Erythroblast (primary cell): ENCODE measurements at regions not wholly inside any gene's neighbourhood (a gene's known extent, or its start where the extent isn't known, plus 50 kb on each side); places are given as distances from the start of the nearest gene placed in this dataset.

Experiments
- GATA1 ChIP-seq: IDR thresholded peaks from 2 replicates; pipeline ENCODE4 v1.6.1; 2011; ENCODE audit warnings: low read depth, mild to moderate bottlenecking, control low read depth, low read length, moderate library complexity
- POLR2A ChIP-seq: IDR thresholded peaks from 2 replicates; pipeline ENCODE4 v1.6.1; 2011; ENCODE audit warnings: mild to moderate bottlenecking, low read length

DNA sequence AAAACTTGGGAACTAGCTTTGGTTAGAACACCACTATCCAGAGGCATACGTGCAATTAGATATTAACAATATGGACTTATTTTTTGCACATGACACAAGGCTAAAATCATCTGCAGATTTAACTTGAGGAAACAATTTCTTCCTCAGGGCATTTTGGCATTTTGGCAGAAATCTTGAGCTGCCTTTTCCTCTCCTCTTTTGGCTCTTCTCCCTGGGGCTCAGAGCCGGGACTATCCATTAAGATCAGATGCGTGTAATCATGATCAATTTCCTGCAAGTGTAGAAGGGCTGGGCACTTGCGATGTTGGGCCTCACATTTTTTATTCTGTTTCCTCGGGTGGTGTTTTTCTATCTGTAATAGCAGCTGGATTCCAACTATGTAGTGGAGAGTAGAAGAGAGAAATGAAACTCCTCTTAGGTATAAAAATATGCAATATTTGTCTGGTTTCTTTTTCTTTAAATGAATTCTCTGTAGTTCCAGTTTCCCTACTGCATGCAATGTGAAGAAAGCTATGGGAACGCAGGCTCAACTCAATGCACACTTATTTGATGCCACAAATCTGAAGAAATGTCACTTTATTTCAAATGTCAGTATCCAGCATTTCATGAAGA, 1010.8 kb downstream of the FLRT2 start:
- TF ChIP-seq POLR2A (no peak), GATA1 (no peak)
